GM10266 (cell line): ENCODE measurements at regions not wholly inside any gene's neighbourhood (a gene's known extent, or its start where the extent isn't known, plus 50 kb on each side); places are given as distances from the start of the nearest gene placed in this dataset.

Source experiments
- DNase-seq: peaks from one replicate; pipeline ENCODE4 v3.0.0; 2012; ENCODE audit errors: extremely low spot score
- TF ChIP-seq, protein P1 (sequence below): IDR thresholded peaks from 2 replicates; pipeline ENCODE4 v1.5.1; 2012; ENCODE audit warnings: mild to moderate bottlenecking, low read depth; ENCODE audit not compliant: control insufficient read depth, insufficient read depth; ENCODE audit errors: missing control alignments

DNA sequence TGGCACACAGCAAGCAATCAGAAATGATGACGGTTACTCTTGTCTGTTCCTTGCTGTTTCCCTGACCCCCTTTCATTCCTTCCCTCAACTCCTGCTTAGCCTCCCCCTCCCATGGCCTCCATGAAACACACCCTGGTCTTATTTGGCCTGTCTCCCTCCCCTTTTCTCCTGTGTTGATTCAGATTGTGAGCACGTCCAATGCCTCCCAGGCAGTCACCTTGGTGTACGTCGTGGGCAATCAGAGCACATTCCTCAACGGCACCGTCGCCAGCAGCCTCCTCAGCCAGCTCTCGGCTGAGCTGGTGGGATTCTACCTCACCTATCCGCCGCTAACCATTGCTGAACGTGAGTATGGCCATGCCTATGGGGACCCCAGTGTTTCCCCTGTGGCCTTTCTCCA, 141.1 kb downstream of the C11orf91 start:
- DNase-seq = no peak
- TF ChIP-seq, protein P1, sequence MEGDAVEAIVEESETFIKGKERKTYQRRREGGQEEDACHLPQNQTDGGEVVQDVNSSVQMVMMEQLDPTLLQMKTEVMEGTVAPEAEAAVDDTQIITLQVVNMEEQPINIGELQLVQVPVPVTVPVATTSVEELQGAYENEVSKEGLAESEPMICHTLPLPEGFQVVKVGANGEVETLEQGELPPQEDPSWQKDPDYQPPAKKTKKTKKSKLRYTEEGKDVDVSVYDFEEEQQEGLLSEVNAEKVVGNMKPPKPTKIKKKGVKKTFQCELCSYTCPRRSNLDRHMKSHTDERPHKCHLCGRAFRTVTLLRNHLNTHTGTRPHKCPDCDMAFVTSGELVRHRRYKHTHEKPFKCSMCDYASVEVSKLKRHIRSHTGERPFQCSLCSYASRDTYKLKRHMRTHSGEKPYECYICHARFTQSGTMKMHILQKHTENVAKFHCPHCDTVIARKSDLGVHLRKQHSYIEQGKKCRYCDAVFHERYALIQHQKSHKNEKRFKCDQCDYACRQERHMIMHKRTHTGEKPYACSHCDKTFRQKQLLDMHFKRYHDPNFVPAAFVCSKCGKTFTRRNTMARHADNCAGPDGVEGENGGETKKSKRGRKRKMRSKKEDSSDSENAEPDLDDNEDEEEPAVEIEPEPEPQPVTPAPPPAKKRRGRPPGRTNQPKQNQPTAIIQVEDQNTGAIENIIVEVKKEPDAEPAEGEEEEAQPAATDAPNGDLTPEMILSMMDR = no peak

DNA sequence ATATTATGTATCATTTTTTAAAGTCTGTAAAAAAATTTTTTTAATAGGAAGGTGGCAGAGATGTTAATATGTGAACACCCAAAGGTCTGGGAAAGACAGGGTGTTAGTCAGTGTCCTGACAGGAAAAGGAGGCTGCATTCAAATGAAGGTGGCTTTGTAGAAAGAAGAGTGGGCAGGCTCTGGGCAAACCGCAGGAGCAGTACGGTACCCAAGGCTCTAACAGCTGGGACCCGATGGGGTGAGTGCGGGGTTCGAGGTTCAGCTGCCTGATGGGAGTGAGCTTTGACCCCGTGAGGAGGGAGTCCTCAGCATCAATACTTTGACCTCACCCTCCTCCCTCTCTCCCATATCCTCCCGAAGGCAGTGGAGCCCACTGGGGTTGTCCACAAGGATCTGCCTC, 142.5 kb downstream of the C11orf91 start:
- TF ChIP-seq, protein P1 = no peak
- no peak for DNase-seq

DNA sequence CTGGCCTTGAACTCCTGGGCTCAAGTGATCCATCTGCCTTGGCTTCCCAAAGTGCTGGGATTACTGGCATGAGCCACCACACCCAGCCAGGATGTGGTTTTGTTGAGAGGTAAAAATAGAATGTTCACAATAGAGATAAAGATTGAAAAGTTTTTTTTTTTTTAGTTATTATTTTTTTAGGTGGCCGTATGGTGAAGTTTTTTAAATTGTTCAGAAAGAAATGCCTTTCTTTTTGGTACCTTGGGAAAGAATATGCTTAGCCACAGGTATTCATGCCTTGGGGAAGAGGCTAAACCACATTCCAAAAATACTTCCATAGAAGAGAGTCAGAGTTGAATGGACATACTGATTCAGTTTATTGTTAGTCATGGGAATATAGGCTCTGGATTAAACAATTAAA, 143.4 kb downstream of the C11orf91 start:
- DNase-seq = no peak
- TF ChIP-seq, protein P1 = no peak

DNA sequence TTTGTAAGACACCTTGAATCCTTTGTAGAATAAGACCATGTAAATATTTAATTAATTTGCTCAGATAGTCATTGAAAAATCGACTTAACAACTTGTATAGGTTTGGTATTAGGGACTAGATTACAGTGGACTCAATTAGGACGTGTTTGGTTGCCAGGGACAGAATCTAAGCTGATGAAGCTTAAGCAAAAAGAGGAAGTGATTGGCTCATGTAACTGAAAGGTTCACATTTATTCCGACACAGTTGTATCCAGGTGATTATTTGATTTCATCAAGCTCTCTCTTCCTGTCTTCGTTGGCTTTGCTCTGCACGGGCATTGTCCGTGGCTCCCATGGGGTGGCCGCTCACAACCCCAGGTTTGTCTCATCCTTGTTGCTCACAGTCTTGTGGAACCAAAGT, 146.4 kb downstream of the C11orf91 start:
- TF ChIP-seq, protein P1 = no peak
- DNase-seq = no peak

DNA sequence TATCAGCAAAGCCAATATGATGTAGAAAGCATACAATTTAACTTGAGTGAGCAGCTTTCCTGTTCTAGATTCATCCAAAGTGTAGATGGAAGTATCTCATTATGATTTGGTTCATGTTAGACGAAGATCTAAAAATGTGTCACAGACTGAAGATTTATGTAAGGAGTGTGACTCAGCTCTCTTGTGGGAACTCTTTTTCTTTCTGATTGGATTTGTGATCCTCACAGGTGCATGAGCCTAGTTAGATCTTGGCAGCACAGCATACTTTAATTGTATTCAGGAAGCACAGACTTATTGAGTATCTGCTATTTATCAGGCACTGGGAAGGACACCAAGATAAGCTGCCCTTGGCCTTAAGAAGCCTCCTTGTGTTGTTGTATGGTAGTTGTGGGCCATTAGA, 147.1 kb downstream of the C11orf91 start:
- TF ChIP-seq, protein P1 = no peak
- no peak for DNase-seq

DNA sequence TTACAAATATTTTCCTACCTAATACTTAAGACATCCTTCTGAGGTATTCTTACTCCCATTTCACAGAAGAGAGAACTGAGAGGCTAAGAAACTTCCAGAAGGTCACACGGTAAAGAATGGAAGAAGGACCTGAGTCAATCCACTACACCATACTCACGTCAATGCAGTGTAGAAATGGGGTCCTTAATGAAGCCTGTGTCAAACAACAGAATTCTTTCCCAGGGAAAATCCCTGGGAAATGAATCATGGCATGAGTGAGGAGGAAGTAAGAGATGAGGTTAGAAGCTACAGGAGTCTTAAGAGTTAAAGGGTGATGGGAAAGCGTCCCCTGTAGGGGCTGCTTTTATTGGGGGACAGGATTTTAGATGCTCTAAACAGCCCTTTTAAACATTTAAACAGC, 147.9 kb downstream of the C11orf91 start:
- no peak for DNase-seq
- TF ChIP-seq, protein P1 = no peak

DNA sequence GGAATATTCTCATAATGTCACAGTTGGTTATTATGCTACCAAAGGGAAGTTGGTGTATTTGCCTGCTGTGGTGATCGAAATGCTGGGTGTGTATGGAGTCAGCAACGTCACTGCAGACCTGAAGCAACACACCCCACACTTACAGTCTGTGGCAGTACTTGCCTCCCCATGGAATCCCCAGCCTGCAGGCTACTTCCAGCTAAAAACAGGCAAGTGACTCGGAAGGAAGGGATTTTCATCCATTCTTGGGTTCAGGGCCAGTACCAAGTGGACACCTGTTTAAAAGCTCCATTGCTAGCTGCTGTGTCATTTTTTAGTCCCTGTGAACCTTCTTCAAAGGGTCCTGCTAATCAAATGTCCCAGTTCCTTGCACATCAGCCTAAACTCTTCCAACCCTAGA, 149.6 kb downstream of the C11orf91 start:
- no peak for DNase-seq
- TF ChIP-seq, protein P1 = no peak
